Esophagus squamous epithelium (tissue), 5 donors: ENCODE measurements at regions not wholly inside any gene's neighbourhood (a gene's known extent, or its start where the extent isn't known, plus 50 kb on each side); places are given as distances from the start of the nearest gene placed in this dataset.

Experiments
- DNase-seq: peaks from one replicate; lab custom pipeline; 2025; lab: John Stamatoyannopoulos, UW
- H3K27ac ChIP-seq, 4 donors: fragments of 200-600 bp; sonication (generic); one replicate each; pipeline ENCODE4 v1.5.1; 2016 to 2019; ENCODE audit warnings: mild to moderate bottlenecking in 1 of 4
- H3K27me3 ChIP-seq, 4 donors: fragments of 200-600 bp; sonication (generic); 1 replicate in 3 of 4; 2 replicates in 1 of 4; pipeline versions ENCODE4 v1.5.1 to v1.6.0; 2017 to 2021; ENCODE audit warnings: antibody characterized with exemption in 1 of 4
- H3K36me3 ChIP-seq, 3 donors: fragments of 200-600 bp; sonication (generic); one replicate each; pipeline ENCODE4 v1.5.1; 2016 to 2019
- H3K4me1 ChIP-seq, 3 donors: fragments of 200-600 bp; sonication (generic); one replicate each; pipeline ENCODE4 v1.5.1; 2017 to 2019
- H3K4me3 ChIP-seq, 4 donors: fragments of 200-600 bp; sonication (generic); 1 replicate in 3 of 4; 2 replicates in 1 of 4; pipeline ENCODE4 v1.5.1; 2016 to 2019; ENCODE audit warnings: mild to moderate bottlenecking in 2 of 4, moderate library complexity in 1 of 4
- H3K9me3 ChIP-seq, 3 donors: fragments of 200-600 bp; sonication (generic); one replicate each; pipeline ENCODE4 v1.5.1; 2016 to 2019
- POLR2A ChIP-seq, 4 donors: fragments of 450-650 bp; IDR thresholded peaks; one replicate each; pipeline ENCODE4 v1.6.1; 2017; ENCODE audit warnings: antibody characterized with exemption in 4 of 4, mild to moderate bottlenecking in 4 of 4, moderate library complexity in 3 of 4
- WGBS, 2 donors: methylation state at CpG; one replicate each; pipeline ENCODE4 v1.1.5; 2018; 5-methylcytosine and 5-hydroxymethylcytosine counted together
- intact Hi-C: fragments of 100-400 bp; cut with DNase I; formaldehyde crosslinking; loops from one replicate; pipeline ENCODE4 v1.15.0; 2022
- TF ChIP-seq, protein P1 (sequence below), 6 experiments: fragments of 450-650 bp in 4 of 6; fragments of 200-600 bp in 2 of 6; sonication (generic) in 2 of 6; IDR thresholded peaks; one replicate each; pipeline ENCODE4 v1.5.1; 2016 to 2019; ENCODE audit warnings: antibody characterized with exemption in 6 of 6, mild to moderate bottlenecking in 4 of 6, moderate library complexity in 4 of 6
- donor health status: DM: yes; HTN: yes; CAD: no.

DNA sequence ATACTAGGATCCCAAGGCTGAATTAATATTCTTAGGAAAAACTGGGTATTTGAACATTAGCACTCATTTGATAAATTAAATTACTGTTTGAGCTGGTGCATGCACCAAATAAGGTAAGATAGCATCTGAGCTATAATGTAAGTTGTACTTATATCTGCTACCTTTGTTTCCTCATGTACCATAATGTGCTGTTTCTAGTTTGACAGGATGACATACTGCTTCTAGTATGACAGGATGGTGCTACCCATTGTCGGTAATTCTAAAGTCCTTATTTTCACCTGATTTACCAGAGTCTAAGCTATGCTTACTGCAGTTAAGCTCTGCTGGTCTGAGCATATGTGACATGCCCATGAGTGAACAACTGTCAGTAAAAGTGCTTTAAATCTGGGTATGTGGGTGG lies 1017.5 kb upstream of the IGFBP7 start:
- no peak overlapping the region for H3K4me3 ChIP-seq
- TF ChIP-seq, protein P1, sequence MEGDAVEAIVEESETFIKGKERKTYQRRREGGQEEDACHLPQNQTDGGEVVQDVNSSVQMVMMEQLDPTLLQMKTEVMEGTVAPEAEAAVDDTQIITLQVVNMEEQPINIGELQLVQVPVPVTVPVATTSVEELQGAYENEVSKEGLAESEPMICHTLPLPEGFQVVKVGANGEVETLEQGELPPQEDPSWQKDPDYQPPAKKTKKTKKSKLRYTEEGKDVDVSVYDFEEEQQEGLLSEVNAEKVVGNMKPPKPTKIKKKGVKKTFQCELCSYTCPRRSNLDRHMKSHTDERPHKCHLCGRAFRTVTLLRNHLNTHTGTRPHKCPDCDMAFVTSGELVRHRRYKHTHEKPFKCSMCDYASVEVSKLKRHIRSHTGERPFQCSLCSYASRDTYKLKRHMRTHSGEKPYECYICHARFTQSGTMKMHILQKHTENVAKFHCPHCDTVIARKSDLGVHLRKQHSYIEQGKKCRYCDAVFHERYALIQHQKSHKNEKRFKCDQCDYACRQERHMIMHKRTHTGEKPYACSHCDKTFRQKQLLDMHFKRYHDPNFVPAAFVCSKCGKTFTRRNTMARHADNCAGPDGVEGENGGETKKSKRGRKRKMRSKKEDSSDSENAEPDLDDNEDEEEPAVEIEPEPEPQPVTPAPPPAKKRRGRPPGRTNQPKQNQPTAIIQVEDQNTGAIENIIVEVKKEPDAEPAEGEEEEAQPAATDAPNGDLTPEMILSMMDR (IDR thresholded peaks at IDR 0.05) = no peak
- H3K4me1 ChIP-seq = no peaks in the 10 kb centered on the region
- no peak for DNase-seq
- H3K9me3 ChIP-seq = no peaks in the 10 kb centered on the region
- no peak overlapping the region for H3K27ac ChIP-seq
- H3K36me3 ChIP-seq = no peaks in the 10 kb centered on the region
- no peaks in the 10 kb centered on the region for H3K27me3 ChIP-seq
- intact Hi-C loops = no loop called here
- 71 to 94% methylated on average over 1 of the region's 1 CpG for WGBS, 2 donors

DNA sequence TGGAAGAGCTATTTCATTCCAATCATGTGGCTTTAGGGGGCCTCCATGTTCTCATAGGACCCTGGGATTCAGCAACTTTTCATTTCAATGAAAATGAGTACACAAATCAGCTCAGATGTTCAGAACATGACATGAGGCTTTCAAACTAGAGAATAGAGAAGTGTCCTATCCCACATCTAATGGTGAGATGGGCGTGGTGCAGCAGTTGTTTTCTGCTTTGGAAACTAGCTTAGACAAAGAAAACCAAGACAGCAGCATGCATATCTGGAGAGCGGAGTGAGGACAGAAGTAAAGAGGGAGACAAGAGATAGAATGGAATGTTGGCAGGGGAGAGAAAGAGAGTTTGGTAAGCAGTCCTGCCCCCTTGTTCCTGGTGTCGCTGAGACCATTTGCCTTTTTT lies 1009.1 kb upstream of the IGFBP7 start:
- no peak for DNase-seq
- Histone ChIP-seq H3K9me3 (no peaks in the 10 kb centered on the region), H3K4me1 (no peaks in the 10 kb centered on the region), H3K36me3 (no peaks in the 10 kb centered on the region), H3K27me3 (no peaks in the 10 kb centered on the region), H3K27ac (no peak overlapping the region), H3K4me3 (no peak overlapping the region)
- intact Hi-C loops = no loop called here
- TF ChIP-seq POLR2A (IDR thresholded peaks at IDR 0.05) = no peak
- TF ChIP-seq, protein P1 (IDR thresholded peaks at IDR 0.05) = no peak
- WGBS, 2 donors = 74 to 78% methylated on average over 3 of the region's 3 CpGs

DNA sequence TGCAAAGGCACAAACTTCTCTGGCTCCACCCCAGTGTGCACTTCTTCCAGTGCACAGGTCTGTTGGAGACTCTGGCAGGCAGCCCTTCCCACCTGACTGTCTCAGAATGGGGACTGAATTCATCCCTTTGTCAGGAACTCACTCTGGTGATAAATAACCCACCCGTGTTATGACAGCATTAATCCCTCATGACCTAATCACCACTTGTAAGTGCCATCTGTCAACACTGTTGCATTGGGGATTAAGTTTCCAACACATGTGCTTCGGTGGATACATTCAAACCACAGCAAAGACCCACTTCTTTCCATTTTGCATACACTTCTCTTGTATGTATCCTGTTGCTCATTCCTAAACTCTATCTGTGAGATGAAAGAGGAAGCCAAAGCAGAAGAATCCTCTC lies 1002.9 kb upstream of the IGFBP7 start:
- H3K4me3 ChIP-seq = no peak overlapping the region
- H3K9me3 ChIP-seq = no peaks in the 10 kb centered on the region
- TF ChIP-seq, protein P1 (IDR thresholded peaks at IDR 0.05) = no peak
- TF ChIP-seq POLR2A (IDR thresholded peaks at IDR 0.05) = no peak
- no peaks in the 10 kb centered on the region for H3K4me1 ChIP-seq
- intact Hi-C loops = no loop called here
- DNase-seq = no peak
- WGBS, 2 donors = 4 to 26% methylated on average over 2 of the region's 2 CpGs
- no peak overlapping the region for H3K27ac ChIP-seq
- no peaks in the 10 kb centered on the region for H3K36me3 ChIP-seq
- H3K27me3 ChIP-seq = no peaks in the 10 kb centered on the region

DNA sequence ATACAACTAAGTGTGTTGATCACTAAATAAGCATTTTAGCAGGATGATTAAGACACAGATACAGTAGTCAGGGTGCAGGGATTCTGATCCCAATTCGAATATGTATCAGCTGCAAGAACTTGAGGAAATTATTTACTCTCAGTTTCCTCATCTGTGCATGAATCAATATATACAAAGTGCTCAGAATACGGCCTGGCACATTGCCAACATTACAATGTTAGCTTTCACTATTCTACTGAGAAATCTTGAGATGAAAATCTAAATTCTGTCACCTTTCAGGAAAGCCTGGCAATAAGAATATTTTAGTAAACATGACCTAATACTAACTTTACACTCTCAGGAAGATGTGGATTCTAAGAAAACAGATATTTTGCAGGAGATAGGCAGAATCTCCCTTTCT lies 1001.6 kb upstream of the IGFBP7 start:
- H3K4me1 ChIP-seq = no peaks in the 10 kb centered on the region
- no peak overlapping the region for H3K4me3 ChIP-seq
- no peak overlapping the region for H3K27ac ChIP-seq
- intact Hi-C loops = no loop called here
- WGBS, 2 donors = 41 to 44% methylated on average over 2 of the region's 2 CpGs
- no peaks in the 10 kb centered on the region for H3K27me3 ChIP-seq
- no peaks in the 10 kb centered on the region for H3K9me3 ChIP-seq
- H3K36me3 ChIP-seq = no peaks in the 10 kb centered on the region
- no peak for TF ChIP-seq POLR2A (IDR thresholded peaks at IDR 0.05)
- TF ChIP-seq, protein P1 (IDR thresholded peaks at IDR 0.05) = no peak
- no peak for DNase-seq

DNA sequence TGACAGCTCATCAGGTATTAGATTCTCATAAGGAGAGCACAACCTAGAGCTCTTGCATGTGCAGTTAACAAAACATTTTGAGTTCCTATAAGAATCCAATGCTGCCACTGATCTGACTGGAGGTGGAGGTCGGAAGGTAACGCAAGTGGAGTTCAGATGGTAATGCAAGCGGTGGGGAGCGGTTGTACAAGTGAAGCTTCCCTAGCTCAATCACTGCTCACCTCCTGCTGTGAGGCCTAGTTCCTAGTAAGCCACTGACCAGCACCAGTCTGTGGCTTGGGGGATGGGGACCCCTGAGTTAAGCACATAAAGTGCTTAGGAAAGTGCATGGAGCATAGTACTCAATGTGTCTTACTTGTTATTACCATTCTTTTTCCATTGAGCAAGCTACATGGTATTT lies 983.2 kb upstream of the IGFBP7 start:
- DNase-seq = no peak
- WGBS, 2 donors = 89 to 97% methylated on average over 4 of the region's 4 CpGs
- no peaks in the 10 kb centered on the region for H3K36me3 ChIP-seq
- no peak overlapping the region for H3K4me3 ChIP-seq
- no peaks in the 10 kb centered on the region for H3K9me3 ChIP-seq
- no peak for TF ChIP-seq POLR2A (IDR thresholded peaks at IDR 0.05)
- TF ChIP-seq, protein P1 (IDR thresholded peaks at IDR 0.05) = no peak
- intact Hi-C loops = no loop called here
- no peak overlapping the region for H3K27ac ChIP-seq
- no peaks in the 10 kb centered on the region for H3K4me1 ChIP-seq
- no peaks in the 10 kb centered on the region for H3K27me3 ChIP-seq
